HEK293T (cell line): ENCODE measurements at regions not wholly inside any gene's neighbourhood (a gene's known extent, or its start where the extent isn't known, plus 50 kb on each side); places are given as distances from the start of the nearest gene placed in this dataset.
"Not testable (repeated sequence)": the region's sequence is repeated elsewhere in the genome, so short reads cannot be mapped to it uniquely, and the experiment has no call there.

ENCODE experiments used
- CTCF ChIA-PET: fragments of 350-600 bp; formaldehyde crosslinking; extraction: SDS; loops from one replicate; lab custom pipeline; 2021; ENCODE audit warnings: antibody characterized with exemption, inconsistent platforms; lab: Yijun Ruan, JAX
- POLR2A ChIA-PET: fragments of 350-600 bp; formaldehyde crosslinking; extraction: SDS; loops from one replicate; lab custom pipeline; 2020; ENCODE audit warnings: antibody characterized with exemption, inconsistent platforms; lab: Yijun Ruan, JAX
- DNase-seq: peaks from one replicate; pipeline ENCODE4 v3.0.0; 2012; ENCODE audit warnings: mixed read lengths; ENCODE audit errors: extremely low spot score
- ARNT ChIP-seq: fragments of 450-650 bp; IDR thresholded peaks from 2 replicates; pipeline ENCODE4 v1.6.1; 2017; ENCODE audit warnings: mild to moderate bottlenecking
- BHLHE40 ChIP-seq: fragments of 450-650 bp; IDR thresholded peaks from 2 replicates; pipeline ENCODE4 v1.6.1; 2016; ENCODE audit warnings: mild to moderate bottlenecking, moderate library complexity, borderline replicate concordance
- CTBP1 ChIP-seq: fragments of 450-650 bp; IDR thresholded peaks from 2 replicates; pipeline ENCODE4 v1.6.1; 2016; ENCODE audit warnings: borderline replicate concordance
- ELF4 ChIP-seq: fragments of 450-650 bp; IDR thresholded peaks from 2 replicates; pipeline ENCODE4 v1.6.1; 2017; ENCODE audit warnings: antibody characterized with exemption
- FOXA1 ChIP-seq: fragments of 450-650 bp; IDR thresholded peaks from 2 replicates; pipeline ENCODE4 v1.6.1; 2016; ENCODE audit warnings: mild to moderate bottlenecking
- FOXK2 ChIP-seq: fragments of 450-650 bp; IDR thresholded peaks from 2 replicates; pipeline ENCODE4 v1.6.1; 2016; ENCODE audit warnings: mild to moderate bottlenecking
- FOXM1 ChIP-seq: fragments of 450-650 bp; IDR thresholded peaks from 2 replicates; pipeline ENCODE4 v1.6.1; 2017; ENCODE audit warnings: mild to moderate bottlenecking, borderline replicate concordance
- HDGF ChIP-seq: fragments of 450-650 bp; IDR thresholded peaks from 2 replicates; pipeline ENCODE4 v1.6.1; 2017; ENCODE audit warnings: antibody characterized with exemption, borderline replicate concordance
- L3MBTL2 ChIP-seq: fragments of 450-650 bp; conservative IDR thresholded peaks from 2 replicates; pipeline ENCODE4 v1.6.1; 2016; ENCODE audit warnings: mild to moderate bottlenecking
- LEF1 ChIP-seq: fragments of 450-650 bp; IDR thresholded peaks from 2 replicates; pipeline ENCODE4 v1.6.1; 2017; ENCODE audit warnings: mild to moderate bottlenecking, borderline replicate concordance
- NFRKB ChIP-seq: fragments of 450-650 bp; IDR thresholded peaks from 2 replicates; pipeline ENCODE4 v1.6.1; 2016; ENCODE audit warnings: mild to moderate bottlenecking, moderate library complexity
- PKNOX1 ChIP-seq: fragments of 450-650 bp; IDR thresholded peaks from 2 replicates; pipeline ENCODE4 v1.6.1; 2016
- SP1 ChIP-seq: fragments of 450-650 bp; IDR thresholded peaks from 2 replicates; pipeline ENCODE4 v1.6.1; 2017
- SUZ12 ChIP-seq: fragments of 450-650 bp; IDR thresholded peaks from 2 replicates; pipeline ENCODE4 v1.6.1; 2016; ENCODE audit warnings: mild to moderate bottlenecking
- TARDBP ChIP-seq: fragments of 450-650 bp; IDR thresholded peaks from 2 replicates; pipeline ENCODE4 v1.6.1; 2016
- ZNF384 ChIP-seq: fragments of 450-650 bp; IDR thresholded peaks from 2 replicates; pipeline ENCODE4 v1.6.1; 2016

GRCh38 chr14:106474261-106475028 is 948.1 kb downstream of the TMEM121 start:
- DNase-seq, CTCF ChIA-PET, POLR2A ChIA-PET: not testable (repeated sequence)

- CTCF ChIA-PET = interaction anchor here (1.2 kb wide), 1 partner anchor 30 kb away, joined by 5 read pairs; no protein-coding TSS in a partner anchor
- DNase-seq, POLR2A ChIA-PET: not testable (repeated sequence)
These were observed 948.8 kb downstream of the TMEM121 start for GRCh38 chr14:106475214-106475613.

GRCh38 chr14:106477600-106477999 is 951.2 kb downstream of the TMEM121 start:
- CTCF ChIA-PET, POLR2A ChIA-PET: not testable (repeated sequence)

GRCh38 chr14:106480287-106480686 is 953.9 kb downstream of the TMEM121 start:
- DNase-seq, CTCF ChIA-PET, POLR2A ChIA-PET: not testable (repeated sequence)

More at GRCh38 chr14:106477600-106477999, 951.2 kb downstream of the TMEM121 start:
- not testable (repeated sequence) for DNase-seq

- DNase-seq, CTCF ChIA-PET, POLR2A ChIA-PET: not testable (repeated sequence)
These were observed 955.8 kb downstream of the TMEM121 start for GRCh38 chr14:106482213-106482612.

- DNase-seq = no peak
- TF ChIP-seq SP1 (no peak), NFRKB (no peak), BHLHE40 (no peak), PKNOX1 (no peak), ELF4 (no peak), FOXA1 (no peak), SUZ12 (no peak), ZNF384 (no peak), CTBP1 (no peak), ARNT (no peak), TARDBP (no peak), FOXM1 (no peak), HDGF (no peak), FOXK2 (no peak), L3MBTL2 (no peak)
- ChIA-PET CTCF (no interaction called here), POLR2A (no interaction called here)
These were observed 961.2 kb downstream of the TMEM121 start for GRCh38 chr14:106487600-106487999.

- no peak for TF ChIP-seq L3MBTL2
- TF ChIP-seq FOXA1 = no peak
- TF ChIP-seq TARDBP = no peak
- no peak for TF ChIP-seq ARNT
- TF ChIP-seq NFRKB = no peak
- TF ChIP-seq FOXK2 = no peak
- ChIA-PET POLR2A (no interaction called here), CTCF (no interaction called here)
- no peak for DNase-seq
These were observed 961.9 kb downstream of the TMEM121 start for GRCh38 chr14:106488291-106488690.

- DNase-seq = no peak
- ChIA-PET CTCF (no interaction called here), POLR2A (no interaction called here)
- TF ChIP-seq ELF4 (no peak), FOXA1 (no peak), HDGF (no peak), PKNOX1 (no peak), FOXK2 (no peak), L3MBTL2 (no peak), ZNF384 (no peak), TARDBP (no peak), SP1 (no peak), FOXM1 (no peak), LEF1 (no peak), SUZ12 (no peak), NFRKB (no peak), ARNT (no peak), CTBP1 (no peak), BHLHE40 (no peak)
These were observed 962.9 kb downstream of the TMEM121 start for GRCh38 chr14:106489112-106489881.
